ENCODE measurements at regions not wholly inside any gene's neighbourhood (a gene's known extent, or its start where the extent isn't known, plus 50 kb on each side); places are given as distances from the start of the nearest gene placed in this dataset.

GRCh38 chr5:9818340-9818845 lies 188.2 kb upstream of the TAS2R1 start:
- TF ChIP-seq CTCF (IDR thresholded peaks at IDR 0.05; ENCODE audit: low read length) (no peak), EZH2 (IDR thresholded peaks at IDR 0.05; ENCODE audit: borderline replicate concordance, low read length) (no peak)
- Histone ChIP-seq H4K20me1 (ENCODE audit: insufficient read depth, low read length) (no peaks in the 10 kb centered on the region), H3F3A (ENCODE audit: insufficient read depth, low read length) (no peaks in the 10 kb centered on the region), H3K9me3 (ENCODE audit: low read length) (no peaks in the 10 kb centered on the region), H3K79me2 (ENCODE audit: insufficient read depth, low read length) (no peaks in the 10 kb centered on the region), H3K9me2 (ENCODE audit: low read depth, low read length) (no peaks in the 10 kb centered on the region), H3K36me3 (ENCODE audit: insufficient read depth, low read length) (no peaks in the 10 kb centered on the region), H3K27me3 (ENCODE audit: insufficient read depth, low read length) (no peaks in the 10 kb centered on the region; the same call in 1 of the 2 replicates), H3K4me2 (ENCODE audit: low read length) (no peak overlapping the region), H2AFZ (ENCODE audit: low read length) (no peak overlapping the region), H3K27ac (ENCODE audit: low read depth, low read length, poor library complexity, severe bottlenecking) (no peak overlapping the region), H3K9ac (ENCODE audit: low read length) (no peak overlapping the region), H3K4me3 (ENCODE audit: low read depth, low read length, poor library complexity, severe bottlenecking) (no peak overlapping the region), H3K4me1 (ENCODE audit: insufficient read depth, low read length, severe bottlenecking) (no peaks in the 10 kb centered on the region)

- Histone ChIP-seq H3K27me3 (ENCODE audit: insufficient read depth, low read length) (no peaks in the 10 kb centered on the region; the same call in 1 of the 2 replicates), H3K4me3 (ENCODE audit: low read depth, low read length, poor library complexity, severe bottlenecking) (no peak overlapping the region), H3K36me3 (ENCODE audit: insufficient read depth, low read length) (no peaks in the 10 kb centered on the region), H3K9me2 (ENCODE audit: low read depth, low read length) (no peaks in the 10 kb centered on the region), H3K4me2 (ENCODE audit: low read length) (no peak overlapping the region), H4K20me1 (ENCODE audit: insufficient read depth, low read length) (no peaks in the 10 kb centered on the region), H3K79me2 (ENCODE audit: insufficient read depth, low read length) (no peaks in the 10 kb centered on the region), H3K27ac (ENCODE audit: low read depth, low read length, poor library complexity, severe bottlenecking) (no peak overlapping the region), H3K4me1 (ENCODE audit: insufficient read depth, low read length, severe bottlenecking) (no peaks in the 10 kb centered on the region), H3K9ac (ENCODE audit: low read length) (no peak overlapping the region), H3F3A (ENCODE audit: insufficient read depth, low read length) (no peaks in the 10 kb centered on the region), H3K9me3 (ENCODE audit: low read length) (no peaks in the 10 kb centered on the region), H2AFZ (ENCODE audit: low read length) (no peak overlapping the region)
- TF ChIP-seq CTCF (IDR thresholded peaks at IDR 0.05; ENCODE audit: low read length) = no peak
- TF ChIP-seq EZH2 (IDR thresholded peaks at IDR 0.05; ENCODE audit: borderline replicate concordance, low read length) = no peak
Measured at GRCh38 chr5:9817819-9818218, 187.7 kb upstream of the TAS2R1 start.

- Histone ChIP-seq H3K27me3 (ENCODE audit: insufficient read depth, low read length) (no peaks in the 10 kb centered on the region), H3F3A (ENCODE audit: insufficient read depth, low read length) (no peaks in the 10 kb centered on the region), H3K4me3 (ENCODE audit: low read depth, low read length, poor library complexity, severe bottlenecking) (no peak overlapping the region), H4K20me1 (ENCODE audit: insufficient read depth, low read length) (no peaks in the 10 kb centered on the region), H3K79me2 (ENCODE audit: insufficient read depth, low read length) (no peaks in the 10 kb centered on the region), H3K9me3 (ENCODE audit: low read length) (no peaks in the 10 kb centered on the region), H3K4me2 (ENCODE audit: low read length) (no peak overlapping the region), H3K4me1 (ENCODE audit: insufficient read depth, low read length, severe bottlenecking) (no peaks in the 10 kb centered on the region), H3K9me2 (ENCODE audit: low read depth, low read length) (no peaks in the 10 kb centered on the region), H3K9ac (ENCODE audit: low read length) (no peak overlapping the region), H3K36me3 (ENCODE audit: insufficient read depth, low read length) (no peaks in the 10 kb centered on the region), H3K27ac (ENCODE audit: low read depth, low read length, poor library complexity, severe bottlenecking) (no peak overlapping the region), H2AFZ (ENCODE audit: low read length) (no peak overlapping the region)
- TF ChIP-seq CTCF (IDR thresholded peaks at IDR 0.05; ENCODE audit: low read length) = no peak
- no peak for TF ChIP-seq EZH2 (IDR thresholded peaks at IDR 0.05; ENCODE audit: borderline replicate concordance, low read length)
Measured at GRCh38 chr5:9815051-9815450, 184.9 kb upstream of the TAS2R1 start.
